ENCODE measurements at regions not wholly inside any gene's neighbourhood (a gene's known extent, or its start where the extent isn't known, plus 50 kb on each side); places are given as distances from the start of the nearest gene placed in this dataset.

- Histone ChIP-seq H3K4me1 (no peaks in the 10 kb centered on the region), H3K4me2 (no peak overlapping the region), H2AFZ (replicated peaks) (no peak overlapping the region), H3K27ac (no peak overlapping the region), H3K36me3 (no peaks in the 10 kb centered on the region), H3F3A (ENCODE audit: low read depth) (no peaks in the 10 kb centered on the region), H3K9me3 (ENCODE audit: low read depth) (no peaks in the 10 kb centered on the region), H4K20me1 (ENCODE audit: low read depth) (no peaks in the 10 kb centered on the region), H3K9ac (no peak overlapping the region), H3K79me2 (ENCODE audit: low read depth) (no peaks in the 10 kb centered on the region), H3K4me3 (no peak overlapping the region), H3K27me3 (no peaks in the 10 kb centered on the region)
- Mint-ChIP-seq H3K36me3 (peaks cover 5% of the 10 kb centered on the region), H3K4me1 (no peaks in the 10 kb centered on the region), H3K27ac (no peak overlapping the region), H3K27me3 (ENCODE audit: insufficient read depth, low read depth) (peaks cover 2% of the 10 kb centered on the region), H3K9me3 (peaks cover 16% of the 10 kb centered on the region), H3K4me3 (no peak overlapping the region)
- no peak for TF ChIP-seq CTCF (IDR thresholded peaks at IDR 0.05)
- TF ChIP-seq EZH2phosphoT487 (IDR thresholded peaks at IDR 0.05): no peak
- TF ChIP-seq EZH2 (IDR thresholded peaks at IDR 0.05): no peak
- no peak for DNase-seq (ENCODE audit: low spot score)
Observed at GRCh38 chr1:82534996-82535395, 734.3 kb downstream of the ADGRL2 start.

- TF ChIP-seq EZH2phosphoT487 (IDR thresholded peaks at IDR 0.05): no peak
- no peak for TF ChIP-seq CTCF (IDR thresholded peaks at IDR 0.05)
- TF ChIP-seq EZH2 (IDR thresholded peaks at IDR 0.05): no peak
- Histone ChIP-seq H3K27ac (no peak overlapping the region), H3K79me2 (ENCODE audit: low read depth) (no peaks in the 10 kb centered on the region), H4K20me1 (ENCODE audit: low read depth) (no peaks in the 10 kb centered on the region), H3K9me3 (ENCODE audit: low read depth) (peaks cover 8% of the 10 kb centered on the region), H3F3A (ENCODE audit: low read depth) (no peaks in the 10 kb centered on the region), H2AFZ (replicated peaks) (no peak overlapping the region), H3K4me2 (no peak overlapping the region), H3K4me1 (no peaks in the 10 kb centered on the region), H3K27me3 (no peaks in the 10 kb centered on the region), H3K9ac (no peak overlapping the region), H3K4me3 (no peak overlapping the region), H3K36me3 (no peaks in the 10 kb centered on the region)
- H3K9me3 Mint-ChIP-seq: peaks cover 7% of the 10 kb centered on the region
- H3K4me3 Mint-ChIP-seq: no peak overlapping the region
- H3K4me1 Mint-ChIP-seq: no peaks in the 10 kb centered on the region
- H3K36me3 Mint-ChIP-seq: no peaks in the 10 kb centered on the region
- H3K27ac Mint-ChIP-seq: no peak overlapping the region
- H3K27me3 Mint-ChIP-seq (ENCODE audit: insufficient read depth, low read depth): no peaks in the 10 kb centered on the region
- no peak for DNase-seq (ENCODE audit: low spot score)
Observed at GRCh38 chr1:82525378-82525777, 724.6 kb downstream of the ADGRL2 start.

DNA sequence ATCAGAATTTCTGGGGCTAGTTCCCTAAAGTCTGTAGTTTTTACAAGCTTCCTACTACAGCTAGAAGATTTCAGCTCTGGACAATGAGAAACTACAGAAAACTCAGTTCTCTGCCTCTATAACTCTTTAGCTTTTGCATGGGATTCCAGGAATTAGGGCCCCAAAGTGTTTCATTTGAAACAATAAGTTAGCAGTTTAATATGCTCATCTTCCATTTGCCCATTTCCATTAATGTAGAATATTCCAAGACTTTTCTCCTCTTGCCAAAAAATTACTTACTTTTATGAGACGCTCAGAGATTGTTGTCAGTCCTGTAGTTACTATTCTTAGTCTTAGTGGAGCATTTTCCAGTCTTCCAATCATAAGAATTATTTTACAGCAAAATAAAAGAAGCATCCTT, 719.9 kb downstream of the ADGRL2 start:
- no peak overlapping the region for H3K4me2 ChIP-seq
- H3K4me3 ChIP-seq: no peak overlapping the region
- H3K36me3 Mint-ChIP-seq: no peaks in the 10 kb centered on the region
- peaks cover 14% of the 10 kb centered on the region for H3K4me1 Mint-ChIP-seq
- no peak for DNase-seq (ENCODE audit: low spot score)
- H3K79me2 ChIP-seq (ENCODE audit: low read depth): no peaks in the 10 kb centered on the region
- H3K9ac ChIP-seq: no peak overlapping the region
- no peaks in the 10 kb centered on the region for H3K27me3 Mint-ChIP-seq (ENCODE audit: insufficient read depth, low read depth)
- no peaks in the 10 kb centered on the region for H3K9me3 ChIP-seq (ENCODE audit: low read depth)
- H2AFZ ChIP-seq (replicated peaks): no peak overlapping the region
- peaks cover 18% of the 10 kb centered on the region for H3K4me1 ChIP-seq
- no peak for TF ChIP-seq CTCF (IDR thresholded peaks at IDR 0.05)
- no peaks in the 10 kb centered on the region for H3K9me3 Mint-ChIP-seq
- no peaks in the 10 kb centered on the region for H3K27me3 ChIP-seq
- H4K20me1 ChIP-seq (ENCODE audit: low read depth): no peaks in the 10 kb centered on the region
- H3K4me3 Mint-ChIP-seq: no peak overlapping the region
- no peak overlapping the region for H3K27ac ChIP-seq
- no peaks in the 10 kb centered on the region for H3F3A ChIP-seq (ENCODE audit: low read depth)
- H3K36me3 ChIP-seq: no peaks in the 10 kb centered on the region
- no peak overlapping the region for H3K27ac Mint-ChIP-seq

DNA sequence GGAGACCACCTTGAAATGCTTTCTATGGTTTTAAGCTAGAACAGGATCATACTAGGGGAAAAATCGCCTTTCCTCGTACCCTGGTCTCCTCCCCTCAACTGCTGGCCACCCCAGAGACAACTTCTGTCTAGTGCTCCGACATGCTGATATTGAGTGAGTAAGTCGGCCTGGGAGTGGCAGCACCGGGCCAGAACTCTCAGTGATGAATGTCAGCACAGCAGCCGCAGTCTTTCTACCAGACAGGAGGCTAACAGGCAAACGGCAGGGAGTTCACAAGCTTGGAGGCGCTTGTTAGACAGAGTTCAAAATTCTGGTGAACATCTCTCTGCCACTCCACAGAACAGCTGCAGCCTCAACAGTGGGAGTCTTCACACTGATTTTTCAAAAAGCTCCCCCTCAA, 716.9 kb downstream of the ADGRL2 start:
- Histone ChIP-seq H3K9me3 (ENCODE audit: low read depth) (no peaks in the 10 kb centered on the region), H3K4me2 (no peak overlapping the region), H3K4me1 (peaks cover 18% of the 10 kb centered on the region), H3K27ac (no peak overlapping the region), H3K36me3 (no peaks in the 10 kb centered on the region), H3K27me3 (no peaks in the 10 kb centered on the region), H4K20me1 (ENCODE audit: low read depth) (no peaks in the 10 kb centered on the region), H2AFZ (replicated peaks) (no peak overlapping the region), H3F3A (ENCODE audit: low read depth) (no peaks in the 10 kb centered on the region), H3K9ac (no peak overlapping the region), H3K79me2 (ENCODE audit: low read depth) (no peaks in the 10 kb centered on the region), H3K4me3 (no peak overlapping the region)
- Mint-ChIP-seq H3K27ac (no peak overlapping the region), H3K4me1 (peaks cover 14% of the 10 kb centered on the region), H3K4me3 (no peak overlapping the region), H3K27me3 (ENCODE audit: insufficient read depth, low read depth) (no peaks in the 10 kb centered on the region), H3K36me3 (no peaks in the 10 kb centered on the region), H3K9me3 (no peaks in the 10 kb centered on the region)
- TF ChIP-seq CTCF (IDR thresholded peaks at IDR 0.05) (peak; percentile 35), EZH2phosphoT487 (IDR thresholded peaks at IDR 0.05) (no peak), EZH2 (IDR thresholded peaks at IDR 0.05) (no peak)
- peak; percentile 63 for DNase-seq (ENCODE audit: low spot score)
